IPS-18c (cell line): ENCODE measurements at regions not wholly inside any gene's neighbourhood (a gene's known extent, or its start where the extent isn't known, plus 50 kb on each side); places are given as distances from the start of the nearest gene placed in this dataset.
"Not testable (repeated sequence)": the region's sequence is repeated elsewhere in the genome, so short reads cannot be mapped to it uniquely, and the experiment has no call there.

Source experiments
- H3K4me3 ChIP-seq: 2 replicates; pipeline ENCODE4 v1.7.0; 2013; ENCODE audit warnings: low read depth, mild to moderate bottlenecking, low read length, moderate library complexity; ENCODE audit not compliant: insufficient read depth
- H3K9me3 ChIP-seq: one replicate; pipeline ENCODE4 v1.6.1; 2013; ENCODE audit warnings: mild to moderate bottlenecking, low read length, moderate library complexity; ENCODE audit not compliant: control insufficient read depth, insufficient read depth

DNA sequence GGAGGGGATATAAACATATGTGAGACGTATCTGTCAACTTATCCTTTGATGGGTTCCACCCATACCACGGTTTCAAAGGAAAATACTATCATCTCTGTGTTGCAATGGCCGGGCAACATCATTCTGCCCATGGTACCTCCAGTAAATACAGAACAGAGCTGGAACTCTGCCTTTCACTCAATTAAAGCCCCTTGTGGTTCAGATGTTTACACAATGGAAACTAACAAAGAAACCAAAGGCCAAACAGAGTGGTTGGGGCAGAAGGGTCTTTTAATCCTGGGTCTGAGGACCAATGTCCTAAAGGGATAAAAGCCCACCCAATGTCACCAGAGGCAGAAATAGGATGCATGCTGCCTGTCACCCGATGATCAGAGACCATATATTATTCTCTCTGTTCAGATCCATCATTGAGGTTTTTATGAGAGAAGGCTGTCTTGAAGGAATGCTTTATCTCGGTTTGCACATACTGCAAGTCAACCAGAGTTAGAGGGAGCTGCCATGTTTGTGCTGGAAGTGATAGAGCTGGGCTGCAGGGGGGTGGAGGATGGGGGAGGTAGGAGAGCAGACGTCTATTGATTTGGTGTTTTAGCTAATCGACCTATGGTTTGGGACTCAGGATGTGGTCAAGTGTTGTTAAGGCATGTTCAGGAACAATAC, 105.4 kb upstream of the FRMD4A start:
- no peaks in the 10 kb centered on the region for H3K9me3 ChIP-seq

DNA sequence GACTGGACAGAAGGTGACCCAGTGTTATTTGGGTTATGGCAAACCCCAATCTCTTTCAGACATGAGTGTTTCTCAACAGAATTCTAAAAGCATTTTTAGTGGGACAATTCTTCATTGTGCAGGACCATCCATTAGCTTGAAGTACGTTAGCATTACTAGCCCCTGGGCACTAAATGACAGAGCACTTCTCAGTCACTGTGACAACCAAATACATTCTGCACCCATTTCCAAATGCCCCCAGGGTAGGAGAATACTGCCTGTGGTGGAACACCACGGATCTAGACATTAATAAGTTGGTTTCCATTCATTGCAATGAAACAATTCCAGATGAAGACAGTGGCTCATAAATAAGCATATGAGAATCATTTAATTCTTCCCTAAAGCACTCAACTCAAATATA, 102.4 kb upstream of the FRMD4A start:
- Histone ChIP-seq H3K4me3 (no peak overlapping the region), H3K9me3 (no peaks in the 10 kb centered on the region)

More for the DNA sequence above, 105.4 kb upstream of the FRMD4A start:
- H3K4me3 ChIP-seq: no peak overlapping the region

DNA sequence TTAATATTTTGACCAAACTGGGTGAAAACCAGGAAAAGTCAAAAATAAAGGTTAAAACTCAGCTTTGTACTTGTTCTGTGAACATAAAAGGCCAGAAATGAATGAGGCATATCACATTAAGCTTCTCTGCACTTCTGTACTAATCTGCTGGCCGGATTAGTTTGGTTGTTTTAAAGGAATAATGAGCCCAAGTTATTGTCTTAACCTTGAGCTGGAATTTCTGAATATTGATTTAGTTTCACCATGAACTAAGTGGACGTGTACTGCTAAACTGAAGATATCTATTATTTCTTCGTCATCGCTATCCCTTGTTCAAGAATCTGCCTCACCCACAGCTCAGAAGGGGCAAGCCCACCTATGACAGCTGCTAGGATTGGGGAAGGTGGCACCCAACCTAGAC, 101.1 kb upstream of the FRMD4A start:
- Histone ChIP-seq H3K9me3 (no peaks in the 10 kb centered on the region), H3K4me3 (no peak overlapping the region)

DNA sequence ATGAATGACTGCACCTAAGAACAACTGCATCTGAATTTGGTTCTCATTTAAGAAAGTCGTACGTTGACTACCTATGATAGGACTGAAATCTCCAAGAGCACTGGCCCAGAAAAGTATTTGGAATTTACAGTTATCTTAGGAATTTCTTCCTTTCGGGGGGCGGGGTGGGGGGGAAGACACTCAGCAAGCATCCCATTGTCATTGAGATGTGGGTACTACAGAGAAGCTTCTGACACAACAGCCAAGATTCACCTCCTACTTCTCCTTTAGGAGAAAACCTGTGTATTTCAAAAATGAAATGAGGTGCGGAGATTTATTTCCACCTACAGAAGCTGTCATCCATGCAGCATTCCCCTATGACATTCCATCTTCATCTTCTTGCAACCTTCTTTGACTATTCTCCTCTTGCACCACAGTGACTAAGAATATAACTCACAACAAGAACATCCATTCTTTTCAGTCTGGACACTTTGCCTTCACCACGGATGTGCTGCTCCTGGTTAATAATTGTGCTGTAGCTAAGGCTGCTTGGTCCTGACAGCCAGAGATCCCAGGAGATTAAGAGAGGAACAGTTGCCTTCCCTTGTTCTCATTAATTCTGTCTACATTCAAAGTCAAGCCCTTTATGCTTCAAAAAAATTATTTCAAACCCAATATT, 98.4 kb upstream of the FRMD4A start:
- no peak overlapping the region for H3K4me3 ChIP-seq
- H3K9me3 ChIP-seq: no peaks in the 10 kb centered on the region

DNA sequence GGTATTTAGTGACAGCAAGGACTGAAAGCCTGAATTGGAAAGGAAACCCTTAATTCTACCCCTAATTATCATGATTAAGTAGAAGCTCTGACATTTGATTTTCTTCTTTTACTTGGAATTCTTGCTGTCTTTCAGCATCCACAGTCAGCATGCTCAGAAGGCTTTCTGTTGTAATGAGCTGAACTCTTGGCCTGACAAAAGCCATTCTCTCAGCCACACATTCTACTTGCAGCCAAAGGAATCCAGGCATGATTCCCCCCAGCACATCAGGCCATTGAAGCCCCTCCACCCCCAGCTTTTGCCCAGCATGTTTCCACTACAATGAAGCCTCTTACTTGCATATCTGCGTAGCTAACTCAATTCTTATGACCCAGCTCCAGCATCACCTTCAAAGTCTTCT, 94.3 kb upstream of the FRMD4A start:
- H3K4me3 ChIP-seq: no peak overlapping the region

DNA sequence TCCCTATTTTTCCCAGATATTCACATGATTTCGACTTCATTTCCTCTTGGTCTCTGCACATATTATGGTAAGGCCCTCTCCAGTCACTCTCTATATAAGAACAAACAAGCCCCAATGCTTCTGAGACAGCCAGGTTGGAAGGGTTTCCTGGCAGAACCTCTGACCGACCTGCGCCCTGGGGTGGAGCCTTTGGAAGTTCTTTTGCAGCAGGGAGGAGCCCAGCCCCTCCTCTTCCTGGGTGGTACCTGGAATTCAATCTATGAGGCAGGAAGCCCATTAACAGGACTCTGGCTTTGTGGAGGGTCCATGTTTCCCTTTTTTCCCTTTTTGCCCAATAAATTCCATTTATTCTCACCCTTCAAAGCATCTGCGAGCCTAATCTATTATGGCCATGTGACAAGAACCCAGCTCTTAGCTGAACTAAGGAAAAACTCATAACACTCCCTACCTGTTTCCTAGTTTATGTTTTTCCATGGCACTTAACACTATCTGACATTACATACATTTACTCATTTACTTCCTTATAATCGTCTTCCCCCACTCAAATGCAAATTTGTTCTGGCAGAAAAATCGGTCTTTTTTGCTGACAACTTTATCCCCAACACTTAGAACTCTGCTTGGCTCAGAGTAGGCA, 92.5 kb upstream of the FRMD4A start:
- H3K4me3 ChIP-seq: no peak overlapping the region
- H3K9me3 ChIP-seq: no peaks in the 10 kb centered on the region

More for the DNA sequence above, 94.3 kb upstream of the FRMD4A start:
- H3K9me3 ChIP-seq: no peaks in the 10 kb centered on the region

DNA sequence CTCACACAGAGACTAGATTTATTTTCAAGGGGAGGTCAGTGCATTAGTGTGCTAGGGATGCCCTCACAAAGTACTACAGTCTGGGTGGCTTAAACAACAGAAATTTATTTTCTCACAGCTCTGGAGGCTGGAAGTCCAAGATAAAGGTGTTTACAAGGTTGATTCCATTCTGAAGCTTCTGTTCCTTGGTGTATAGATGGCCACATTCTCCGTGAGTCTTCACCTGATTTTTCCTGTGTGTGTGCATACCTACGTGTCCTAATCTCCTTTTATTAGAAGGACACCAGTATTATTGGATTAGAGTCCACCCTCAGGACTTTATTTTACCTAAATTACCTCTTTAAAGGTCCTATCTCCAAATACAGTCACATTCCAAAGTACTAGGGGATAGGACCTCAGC, 91.7 kb upstream of the FRMD4A start:
- H3K4me3 ChIP-seq: no peak overlapping the region
- H3K9me3 ChIP-seq: no peaks in the 10 kb centered on the region

DNA sequence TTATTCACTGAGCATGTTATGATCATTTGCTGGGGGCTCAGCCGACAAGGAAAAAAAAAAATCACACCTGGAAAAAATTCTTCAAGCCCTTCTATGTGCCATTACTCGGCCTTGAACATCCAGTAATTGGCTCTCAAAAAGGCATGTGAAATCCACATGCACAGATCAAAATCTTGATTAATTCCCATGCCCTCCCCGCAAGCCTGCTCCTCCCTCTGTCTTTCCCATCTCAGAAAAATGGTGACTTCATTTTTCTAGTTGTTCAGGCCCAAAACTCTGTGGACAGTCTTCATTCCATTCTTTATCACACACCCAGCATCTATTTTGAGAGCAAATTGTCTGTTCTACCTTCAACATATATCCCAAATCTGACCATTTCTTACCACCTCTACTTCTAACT, 91.2 kb upstream of the FRMD4A start:
- H3K9me3 ChIP-seq: no peaks in the 10 kb centered on the region

DNA sequence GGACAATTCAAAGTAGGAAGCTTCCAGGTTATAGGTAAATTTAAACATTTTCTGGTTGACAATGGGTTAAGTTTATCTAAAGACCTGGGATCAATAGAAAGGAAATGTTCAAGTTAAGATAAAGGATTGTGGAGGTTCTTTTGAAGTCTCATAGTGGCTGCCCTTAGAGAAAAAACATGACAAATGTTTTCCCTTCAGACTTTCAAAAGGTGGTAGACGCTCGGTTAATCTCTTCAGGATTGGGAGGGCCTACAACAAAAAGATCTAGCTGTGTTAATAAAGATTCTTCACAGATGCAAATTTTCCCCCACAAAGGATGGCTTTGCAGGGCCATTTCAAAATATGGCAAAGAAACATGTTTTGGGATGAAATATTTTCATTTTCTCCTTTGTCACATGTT, 86.6 kb upstream of the FRMD4A start:
- H3K9me3 ChIP-seq, H3K4me3 ChIP-seq: not testable (repeated sequence)

More for the DNA sequence above, 91.2 kb upstream of the FRMD4A start:
- H3K4me3 ChIP-seq: no peak overlapping the region

DNA sequence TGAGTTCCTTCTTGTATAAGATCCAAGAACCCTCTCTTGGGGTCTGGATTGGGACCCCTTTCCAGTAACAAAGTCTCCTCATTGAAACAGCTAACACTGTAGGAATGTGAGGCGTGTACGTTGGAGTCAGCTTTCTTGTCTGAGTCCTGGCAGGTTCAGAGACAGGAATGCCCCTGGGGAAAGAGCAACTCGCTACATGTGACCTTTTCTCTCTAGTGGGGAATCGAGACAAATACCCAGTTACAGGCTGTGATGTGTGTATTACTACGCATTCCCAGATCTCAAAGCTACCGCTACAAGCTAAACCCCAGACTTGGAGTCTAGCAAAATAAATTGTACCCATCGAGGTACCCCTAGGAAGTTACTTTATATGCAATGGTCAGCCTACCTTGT, 85.6 kb upstream of the FRMD4A start:
- Histone ChIP-seq H3K9me3 (no peaks in the 10 kb centered on the region), H3K4me3 (0 out of 2 replicates have a peak overlapping the region, but pooled peaks have one; percentile 2)

DNA sequence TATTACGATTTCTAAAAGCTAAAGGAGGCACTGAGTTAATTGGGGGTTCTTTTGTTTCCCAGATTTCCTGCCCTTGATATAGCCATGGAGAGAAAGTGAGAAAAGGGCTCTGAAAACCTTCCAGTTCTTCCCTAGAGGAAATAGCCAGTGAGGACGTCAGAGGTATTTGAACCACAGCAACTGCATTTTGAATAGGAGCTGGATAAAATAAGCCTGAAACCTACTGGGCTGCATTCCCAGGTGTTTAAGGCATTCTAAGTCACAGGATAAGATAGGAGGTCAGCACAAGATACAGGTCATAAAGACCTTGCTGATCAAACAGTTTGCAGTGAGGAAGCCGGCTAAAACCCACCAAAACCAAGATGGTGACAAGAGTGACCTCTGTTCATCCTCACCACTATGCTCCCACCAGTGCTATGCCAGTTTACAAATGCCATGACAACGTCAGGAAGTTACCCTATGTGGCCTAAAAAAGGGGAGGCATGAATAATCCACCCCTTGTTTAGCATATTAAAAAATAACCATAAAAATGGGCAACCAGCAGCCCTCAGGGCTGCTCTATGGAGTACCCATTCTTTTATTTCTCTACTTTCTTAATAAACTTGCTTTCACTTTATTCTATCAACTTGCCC, 85.1 kb upstream of the FRMD4A start:
- Histone ChIP-seq H3K9me3 (no peaks in the 10 kb centered on the region), H3K4me3 (peak overlapping the region; percentile 2; the same call in 1 of the 2 replicates)

DNA sequence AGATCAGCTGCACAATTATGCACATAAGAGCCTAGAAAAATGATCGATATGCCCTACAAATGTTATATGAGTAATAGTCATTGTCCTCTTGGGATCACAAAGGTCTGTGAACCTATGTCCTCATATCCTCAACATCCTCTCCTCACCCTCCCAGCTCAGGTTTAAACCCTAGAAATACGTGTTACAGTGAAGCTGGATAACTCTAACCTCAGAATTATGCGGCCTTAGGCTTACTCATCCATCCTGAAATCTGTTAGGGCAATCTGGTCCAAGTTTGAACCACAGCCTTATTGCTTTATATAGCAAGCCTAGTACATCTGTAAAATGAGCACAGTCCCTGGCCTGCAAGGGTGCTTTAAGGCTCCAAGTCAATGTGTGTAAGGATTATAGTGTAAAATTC, 84.2 kb upstream of the FRMD4A start:
- Histone ChIP-seq H3K4me3 (no peak overlapping the region), H3K9me3 (no peaks in the 10 kb centered on the region)

DNA sequence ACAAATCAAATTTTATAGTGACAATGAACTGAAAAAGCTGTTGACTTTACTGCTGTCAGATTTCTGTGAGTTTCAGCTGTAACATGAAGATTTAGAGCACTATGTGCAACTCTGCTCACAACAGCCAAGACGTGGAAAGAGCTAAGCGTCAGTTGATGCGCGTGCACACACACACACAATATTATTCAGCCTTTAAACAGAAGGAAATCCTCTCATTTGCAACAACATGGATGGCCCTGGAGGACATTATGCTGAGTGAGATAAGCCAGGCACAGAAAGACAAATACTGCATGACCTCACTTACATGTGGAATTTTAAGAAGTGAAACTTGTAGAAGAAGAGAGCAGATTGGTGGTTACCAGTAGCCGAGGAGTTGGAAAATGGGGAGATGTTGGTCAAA, 82.8 kb upstream of the FRMD4A start:
- H3K9me3 ChIP-seq: no peaks in the 10 kb centered on the region
- H3K4me3 ChIP-seq: no peak overlapping the region

DNA sequence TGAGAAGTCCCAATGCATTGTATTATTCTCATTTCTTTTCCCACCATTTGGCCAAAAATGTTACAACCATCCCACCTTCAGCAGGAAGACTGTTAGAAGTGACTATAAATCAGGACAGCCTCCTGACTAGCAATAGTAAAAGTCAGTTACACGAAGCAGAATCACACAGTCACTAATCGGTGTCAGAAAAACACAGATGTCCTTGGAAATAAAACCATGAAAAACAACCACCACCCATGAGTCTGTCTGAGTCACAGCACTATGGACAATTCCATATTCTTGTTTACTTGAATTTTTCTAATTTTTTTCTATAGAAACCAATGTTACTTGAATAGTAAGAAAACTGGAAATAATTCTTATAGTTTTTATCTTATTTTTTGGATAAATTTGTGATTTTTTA, 81.9 kb upstream of the FRMD4A start:
- H3K4me3 ChIP-seq: no peak overlapping the region
- no peaks in the 10 kb centered on the region for H3K9me3 ChIP-seq

DNA sequence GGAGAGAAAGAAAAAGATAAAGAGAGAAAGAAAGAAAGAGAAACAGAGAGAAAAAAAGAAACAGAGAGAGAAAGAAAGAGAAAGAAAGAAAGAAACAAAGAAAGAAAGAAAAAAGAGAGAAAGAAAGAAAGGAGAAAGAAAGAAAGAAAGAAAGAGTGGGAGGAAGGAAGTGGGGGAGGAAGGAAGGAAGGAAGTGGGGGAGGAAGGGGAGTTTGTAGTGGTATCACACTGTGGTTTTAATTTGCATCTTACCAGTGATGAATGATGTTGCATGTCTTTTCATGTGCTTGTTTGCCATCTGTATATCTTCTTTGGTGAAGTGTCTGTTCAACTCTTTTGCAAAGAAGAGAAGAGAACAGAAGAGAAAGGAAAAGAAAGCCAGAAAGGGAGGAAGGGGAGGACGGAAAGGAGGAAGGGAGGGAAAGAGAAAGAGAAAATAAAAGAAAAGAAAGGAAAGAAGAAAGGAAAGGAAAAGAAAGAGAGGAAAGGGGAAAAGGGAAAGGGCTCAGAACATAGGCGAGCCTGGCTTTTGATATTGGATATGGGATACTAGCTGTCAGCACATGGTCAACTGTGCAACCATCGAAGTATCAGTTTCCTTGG, 79.2 kb upstream of the FRMD4A start:
- no peak overlapping the region for H3K4me3 ChIP-seq

DNA sequence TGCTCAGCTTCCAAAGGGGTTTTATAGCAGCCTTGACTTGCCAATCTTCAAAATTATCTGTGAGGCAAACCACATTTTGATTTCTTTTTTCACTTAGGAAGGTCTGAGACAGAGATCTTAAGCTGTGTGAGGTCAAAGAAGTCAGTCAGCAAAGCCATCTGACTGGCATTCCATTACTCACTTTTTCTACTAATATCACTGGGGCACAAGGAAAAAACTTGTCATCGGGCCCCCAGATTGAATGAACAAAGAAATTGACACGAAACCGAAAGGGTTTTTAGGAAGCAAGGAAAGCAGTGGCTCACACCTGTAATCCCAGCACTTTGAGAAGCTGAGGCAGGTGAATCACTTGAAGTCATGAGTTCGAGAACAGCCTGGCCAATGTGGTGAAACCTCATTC, 78.5 kb upstream of the FRMD4A start:
- no peaks in the 10 kb centered on the region for H3K9me3 ChIP-seq
- H3K4me3 ChIP-seq: no peak overlapping the region

More for the DNA sequence above, 79.2 kb upstream of the FRMD4A start:
- no peaks in the 10 kb centered on the region for H3K9me3 ChIP-seq

DNA sequence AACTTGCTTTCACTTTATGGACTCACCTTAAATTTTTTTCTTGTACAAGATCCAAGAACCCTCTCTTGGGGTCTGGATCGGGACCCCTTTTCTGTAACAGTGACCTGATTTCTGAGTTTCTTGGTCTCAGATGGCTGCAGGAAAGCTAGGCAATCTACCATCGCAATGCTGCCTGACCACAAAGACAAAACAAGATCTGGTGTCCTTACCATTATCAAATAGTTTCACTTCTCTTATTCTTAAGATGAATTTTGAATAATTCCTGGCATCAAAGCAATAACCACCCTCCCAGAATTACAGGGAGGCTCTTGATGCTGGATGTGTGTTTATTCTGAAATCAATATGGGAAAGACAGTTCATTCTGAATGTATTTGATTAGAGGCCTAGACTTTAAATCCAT, 77.4 kb upstream of the FRMD4A start:
- H3K9me3 ChIP-seq: no peaks in the 10 kb centered on the region
- H3K4me3 ChIP-seq: no peak overlapping the region

DNA sequence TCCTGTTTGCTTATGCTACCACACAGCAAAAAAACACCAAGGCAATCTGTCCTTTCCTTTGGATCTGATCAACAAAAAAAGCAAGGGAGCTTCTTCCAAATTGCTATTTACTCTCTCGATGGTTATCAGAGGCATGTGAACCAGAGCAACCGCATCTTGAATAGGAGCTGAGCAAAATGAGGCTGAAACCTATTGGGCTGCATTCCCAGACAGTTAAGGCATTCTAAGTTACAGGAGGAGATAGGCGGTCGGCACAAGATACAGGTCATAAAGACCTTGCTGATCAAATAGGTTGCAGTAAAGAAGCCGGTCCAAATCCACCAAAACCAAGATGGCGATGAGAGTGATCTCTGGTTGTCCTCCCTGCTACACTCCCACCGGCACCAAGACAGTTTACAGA, 76.8 kb upstream of the FRMD4A start:
- H3K4me3 ChIP-seq: no peak overlapping the region
- H3K9me3 ChIP-seq: no peaks in the 10 kb centered on the region
